A673 (cell line): ENCODE measurements at regions not wholly inside any gene's neighbourhood (a gene's known extent, or its start where the extent isn't known, plus 50 kb on each side); places are given as distances from the start of the nearest gene placed in this dataset.

Source experiments
- BruUV-seq: library from RNA; stranded (reverse); fragments of 400-500 nt; replicated peaks from 2 replicates; lab custom pipeline; 2021; lab: Mats Ljungman, UMichigan
- CTCF ChIA-PET: fragments of 300-600 bp; sonication (Branson Sonifier 250); formaldehyde crosslinking; loops from one replicate; lab custom pipeline; 2022; ENCODE audit warnings: antibody characterized with exemption; lab: Charles Lee
- POLR2A ChIA-PET: fragments of 300-600 bp; sonication (Branson Sonifier 250); formaldehyde crosslinking; loops from one replicate; lab custom pipeline; 2022; ENCODE audit warnings: antibody characterized with exemption; ENCODE audit not compliant: low non-redundant PET; lab: Charles Lee
- DNase-seq: peaks from one replicate; pipeline ENCODE4 v3.0.0-alpha.2; 2015; ENCODE audit warnings: low spot score
- H3K27ac ChIP-seq: fragments of 200-600 bp; sonication (generic); 2 replicates; pipeline ENCODE4 v1.5.1; 2016; ENCODE audit warnings: mixed run types, low read depth, mild to moderate bottlenecking, mixed read lengths, antibody characterized with exemption, low read length; ENCODE audit not compliant: poor library complexity, severe bottlenecking
- H3K27me3 ChIP-seq: fragments of 200-600 bp; sonication (generic); replicated peaks from 2 replicates; pipeline ENCODE4 v1.6.1; 2017; ENCODE audit warnings: mixed run types, low read depth, mild to moderate bottlenecking, mixed read lengths, antibody characterized with exemption, low read length; ENCODE audit not compliant: insufficient read depth, poor library complexity
- H3K36me3 ChIP-seq: fragments of 200-600 bp; sonication (generic); 2 replicates; pipeline ENCODE4 v1.6.1; 2016; ENCODE audit warnings: mixed run types, mild to moderate bottlenecking, mixed read lengths, antibody characterized with exemption, low read length; ENCODE audit not compliant: insufficient read depth, poor library complexity, severe bottlenecking
- H3K4me1 ChIP-seq: fragments of 200-600 bp; sonication (generic); 2 replicates; pipeline ENCODE4 v1.6.1; 2017; ENCODE audit warnings: mixed run types, mild to moderate bottlenecking, mixed read lengths, antibody characterized with exemption, low read length; ENCODE audit not compliant: insufficient read depth, poor library complexity, severe bottlenecking
- H3K4me3 ChIP-seq: fragments of 200-600 bp; sonication (generic); 2 replicates; pipeline ENCODE4 v1.5.1; 2016; ENCODE audit warnings: low read depth, mixed run types, mild to moderate bottlenecking, mixed read lengths, low read length; ENCODE audit not compliant: poor library complexity, severe bottlenecking
- H3K9me3 ChIP-seq: fragments of 200-600 bp; sonication (generic); 2 replicates; pipeline ENCODE4 v1.6.1; 2016; ENCODE audit warnings: mixed run types, low read depth, mild to moderate bottlenecking, mixed read lengths, antibody characterized with exemption, low read length; ENCODE audit not compliant: poor library complexity, severe bottlenecking
- CTCF ChIP-seq: fragments of 300-800, 200-600 bp; sonication (generic); conservative IDR thresholded peaks from 2 replicates; pipeline ENCODE4 v1.5.1; 2017; ENCODE audit warnings: low read depth, mild to moderate bottlenecking, antibody characterized with exemption, low read length, moderate library complexity, mixed read lengths
- EZH2 ChIP-seq: fragments of 200-600 bp; sonication (generic); IDR thresholded peaks from 2 replicates; pipeline ENCODE4 v1.6.1; 2017; ENCODE audit warnings: borderline replicate concordance, low read depth, mild to moderate bottlenecking, mixed read lengths, antibody characterized with exemption, low read length; ENCODE audit not compliant: poor library complexity, severe bottlenecking
- intact Hi-C: fragments of 100-400 bp; cut with micrococcal nuclease; formaldehyde crosslinking; loops from one replicate; pipeline ENCODE4 v1.10.0; 2022; ENCODE audit not compliant: unreplicated experiment

- no peak for DNase-seq
- no peaks in the 10 kb centered on the region for H3K36me3 ChIP-seq
- intact Hi-C loops = no loop called here
- H3K27me3 ChIP-seq = peaks cover 23% of the 10 kb centered on the region
- POLR2A ChIA-PET = no interaction called here
- H3K27ac ChIP-seq = no peak overlapping the region
- TF ChIP-seq EZH2 (no peak), CTCF (no peak)
- H3K4me1 ChIP-seq = no peaks in the 10 kb centered on the region
- H3K4me3 ChIP-seq = no peak overlapping the region
- H3K9me3 ChIP-seq = no peaks in the 10 kb centered on the region
- BruUV-seq = no TSS peak
- CTCF ChIA-PET = no interaction called here
Measured at GRCh38 chr9:96171728-96172127, 130.2 kb downstream of the HSD17B3 start.

DNA sequence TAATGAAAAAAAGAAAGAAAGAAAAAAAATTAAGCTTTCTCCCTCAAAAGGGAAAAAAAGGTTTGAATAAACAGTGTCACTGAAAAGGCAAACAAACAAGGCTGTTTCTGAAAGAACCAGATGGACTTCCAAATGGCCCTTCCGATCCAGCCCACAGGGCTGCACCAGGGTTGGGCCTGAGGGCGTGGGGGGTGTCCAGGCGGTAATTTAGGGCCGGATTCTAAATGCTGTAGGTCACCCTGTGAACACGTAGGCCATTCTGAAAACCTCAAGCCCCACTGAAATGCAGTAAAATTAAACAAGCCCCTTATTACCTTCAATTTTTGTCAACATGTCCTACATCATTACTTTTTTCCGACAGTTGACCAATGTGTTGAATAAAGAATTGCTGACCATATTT, 132.1 kb downstream of the HSD17B3 start:
- DNase-seq = no peak
- Histone ChIP-seq H3K27ac (no peak overlapping the region), H3K27me3 (peaks cover 5% of the 10 kb centered on the region), H3K4me1 (no peaks in the 10 kb centered on the region), H3K36me3 (no peaks in the 10 kb centered on the region), H3K9me3 (no peaks in the 10 kb centered on the region), H3K4me3 (no peak overlapping the region)
- ChIA-PET CTCF (no interaction called here), POLR2A (no interaction called here)
- no peak for TF ChIP-seq EZH2
- TF ChIP-seq CTCF = no peak
- no TSS peak for BruUV-seq
- intact Hi-C loops = no loop called here

DNA sequence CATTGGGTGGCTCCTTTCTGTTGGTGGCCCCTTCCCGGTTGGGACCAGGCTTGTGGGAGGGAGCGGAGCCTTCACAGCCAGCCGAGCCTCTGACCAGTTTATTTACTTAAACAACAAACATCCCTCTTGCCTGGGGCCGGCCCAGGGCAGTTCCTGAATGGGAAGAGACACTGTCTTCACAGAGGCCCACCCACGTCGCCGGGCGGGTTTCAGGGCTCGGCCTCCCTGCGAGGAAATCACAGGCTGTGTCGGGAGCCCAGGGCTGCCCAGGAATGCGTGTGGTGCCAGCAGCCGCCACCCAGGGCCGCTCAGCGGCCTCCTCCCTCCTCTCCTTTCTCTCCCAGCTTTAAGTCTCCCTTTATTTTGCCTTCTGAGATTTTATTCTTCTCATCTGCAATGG, 132.5 kb downstream of the HSD17B3 start:
- no peaks in the 10 kb centered on the region for H3K4me1 ChIP-seq
- H3K27ac ChIP-seq = no peak overlapping the region
- TF ChIP-seq CTCF (no peak), EZH2 (no peak)
- no peaks in the 10 kb centered on the region for H3K9me3 ChIP-seq
- H3K4me3 ChIP-seq = no peak overlapping the region
- H3K27me3 ChIP-seq = peaks cover under 1% of the 10 kb centered on the region
- ChIA-PET CTCF (no interaction called here), POLR2A (no interaction called here)
- no peak for DNase-seq
- intact Hi-C loops = no loop called here
- BruUV-seq = no TSS peak
- no peaks in the 10 kb centered on the region for H3K36me3 ChIP-seq
